Suprapubic skin (tissue), 4 donors: ENCODE measurements at regions not wholly inside any gene's neighbourhood (a gene's known extent, or its start where the extent isn't known, plus 50 kb on each side); places are given as distances from the start of the nearest gene placed in this dataset.

Experiments used
- POLR2A ChIP-seq, 2 donors: fragments of 450-650 bp; IDR thresholded peaks; one replicate each; pipeline ENCODE4 v1.6.1; 2017; ENCODE audit warnings: antibody characterized with exemption in 2 of 2, mild to moderate bottlenecking in 2 of 2, moderate library complexity in 2 of 2
- POLR2AphosphoS5 ChIP-seq, 3 donors: sonication (generic); formaldehyde crosslinking; IDR thresholded peaks; one replicate each; pipeline ENCODE4 v1.6.1; 2017; ENCODE audit warnings: antibody characterized with exemption in 3 of 3

- TF ChIP-seq POLR2AphosphoS5 (IDR thresholded peaks at IDR 0.05) (no peak), POLR2A (IDR thresholded peaks at IDR 0.05) (no peak)
Measured at GRCh38 chr10:44006771-44007170, 358.1 kb upstream of the ZNF32 start.
